ENCODE measurements at regions not wholly inside any gene's neighbourhood (a gene's known extent, or its start where the extent isn't known, plus 50 kb on each side); places are given as distances from the start of the nearest gene placed in this dataset.
"Not testable (repeated sequence)": the region's sequence is repeated elsewhere in the genome, so short reads cannot be mapped to it uniquely, and the experiment has no call there.

DNA sequence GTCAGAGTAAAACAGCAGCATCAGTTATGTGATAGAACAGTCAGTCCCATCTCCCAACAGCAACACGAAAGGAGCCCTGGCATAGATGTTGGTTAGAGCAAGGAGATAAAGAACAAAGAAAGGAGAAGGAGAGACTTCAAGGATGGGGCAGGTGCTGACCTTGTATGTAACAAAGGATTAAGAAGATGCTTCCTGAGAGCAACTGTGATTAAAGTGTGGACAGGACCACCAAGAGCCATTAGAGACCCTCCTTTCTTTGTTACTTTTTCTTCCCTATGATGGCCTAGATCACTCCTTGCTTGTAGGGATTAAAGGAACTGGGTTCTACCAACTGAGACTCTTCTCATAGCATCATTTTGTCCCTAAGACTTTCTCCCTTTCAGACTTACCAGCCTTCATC lies 75.2 kb upstream of the GPR6 start:
- no peak for TF ChIP-seq CTCF (IDR thresholded peaks at IDR 0.05; ENCODE audit: control extremely low read depth, extremely low read depth)
- whole genome bisulfite sequencing, 2 donors, result 84 to 93% methylated on average over 1 of the region's 1 CpG
- no peaks in the 10 kb centered on the region for H3K4me1 ChIP-seq (ENCODE audit: control insufficient read depth in 5 of 5, insufficient read depth in 5 of 5, low read length in 5 of 5)
- no peak overlapping the region for H3K27ac ChIP-seq (ENCODE audit: low read depth in 1 of 2, low read length in 1 of 2)
- ATAC-seq (ENCODE audit: insufficient read depth, low FRiP score), result no peak
- H3K9ac ChIP-seq (ENCODE audit: insufficient read depth in 1 of 2, low read length in 2 of 2), result no peak overlapping the region
- no peak for DNase-seq
- H3K36me3 ChIP-seq (ENCODE audit: control insufficient read depth in 4 of 4, insufficient read depth in 4 of 4, low read length in 4 of 4), result no peaks in the 10 kb centered on the region
- no peak overlapping the region for H3K4me3 ChIP-seq
- H3K9me3 ChIP-seq (ENCODE audit: control insufficient read depth in 4 of 4, insufficient read depth in 3 of 4, low read length in 3 of 4), result peaks cover 0 to under 1% (median 0%) of the 10 kb centered on the region in 4 donors
- H3K27me3 ChIP-seq (ENCODE audit: control insufficient read depth in 3 of 3, insufficient read depth in 3 of 3, low read length in 2 of 3), result no peaks in the 10 kb centered on the region

GRCh38 chr6:109910571-109910970 lies 67.5 kb upstream of the GPR6 start:
- Histone ChIP-seq H3K4me3 (no peak overlapping the region), H3K4me1 (ENCODE audit: control insufficient read depth in 5 of 5, insufficient read depth in 5 of 5, low read length in 5 of 5) (peaks cover 0 to 3% (median 0%) of the 10 kb centered on the region in 5 donors), H3K9me3 (ENCODE audit: control insufficient read depth in 4 of 4, insufficient read depth in 3 of 4, low read length in 3 of 4) (no peaks in the 10 kb centered on the region), H3K9ac (ENCODE audit: insufficient read depth in 1 of 2, low read length in 2 of 2) (no peak overlapping the region), H3K27me3 (ENCODE audit: control insufficient read depth in 3 of 3, insufficient read depth in 3 of 3, low read length in 2 of 3) (no peaks in the 10 kb centered on the region), H3K36me3 (ENCODE audit: control insufficient read depth in 4 of 4, insufficient read depth in 4 of 4, low read length in 4 of 4) (no peaks in the 10 kb centered on the region), H3K27ac (ENCODE audit: low read depth in 1 of 2, low read length in 1 of 2) (no peak overlapping the region)
- WGBS, 2 donors, result 64 to 86% methylated on average over 1 of the region's 1 CpG
- DNase-seq (no peak), ATAC-seq (ENCODE audit: insufficient read depth, low FRiP score) (no peak)
- no peak for TF ChIP-seq CTCF (IDR thresholded peaks at IDR 0.05; ENCODE audit: control extremely low read depth, extremely low read depth)

DNA sequence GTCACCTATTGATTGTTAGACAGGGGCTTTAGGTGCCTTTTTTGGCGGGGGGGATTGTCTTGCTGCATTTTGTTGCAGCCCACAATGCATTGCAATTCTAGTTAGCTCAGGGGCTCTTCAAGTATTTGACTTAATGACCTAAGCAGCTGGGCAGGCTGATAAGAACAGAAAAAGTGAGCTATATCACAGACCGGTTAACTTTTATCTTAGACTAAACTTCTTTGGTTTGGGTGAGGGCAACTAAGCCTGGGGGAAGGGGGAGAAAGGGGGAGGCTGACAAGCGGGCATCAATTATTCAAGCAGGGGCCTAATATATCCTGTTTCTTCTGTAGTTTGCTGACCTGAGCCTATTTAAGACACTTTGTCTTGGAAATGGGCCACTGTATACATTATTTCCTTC lies 66.0 kb upstream of the GPR6 start:
- H3K9me3 ChIP-seq (ENCODE audit: control insufficient read depth in 4 of 4, insufficient read depth in 3 of 4, low read length in 3 of 4), result no peaks in the 10 kb centered on the region
- H3K9ac ChIP-seq (ENCODE audit: insufficient read depth in 1 of 2, low read length in 2 of 2), result no peak overlapping the region
- peak in 1 of 3 donors; percentile 24 for DNase-seq
- no peak for ATAC-seq (ENCODE audit: insufficient read depth, low FRiP score)
- TF ChIP-seq CTCF (IDR thresholded peaks at IDR 0.05; ENCODE audit: control extremely low read depth, extremely low read depth), result no peak
- no peaks in the 10 kb centered on the region for H3K27me3 ChIP-seq (ENCODE audit: control insufficient read depth in 3 of 3, insufficient read depth in 3 of 3, low read length in 2 of 3)
- H3K36me3 ChIP-seq (ENCODE audit: control insufficient read depth in 4 of 4, insufficient read depth in 4 of 4, low read length in 4 of 4), result no peaks in the 10 kb centered on the region
- WGBS, 2 donors, result 41 to 60% methylated on average over 3 of the region's 3 CpGs
- H3K4me1 ChIP-seq (ENCODE audit: control insufficient read depth in 5 of 5, insufficient read depth in 5 of 5, low read length in 5 of 5), result peaks cover 0 to 3% (median 0%) of the 10 kb centered on the region in 5 donors
- no peak overlapping the region for H3K27ac ChIP-seq (ENCODE audit: low read depth in 1 of 2, low read length in 1 of 2)
- no peak overlapping the region for H3K4me3 ChIP-seq

DNA sequence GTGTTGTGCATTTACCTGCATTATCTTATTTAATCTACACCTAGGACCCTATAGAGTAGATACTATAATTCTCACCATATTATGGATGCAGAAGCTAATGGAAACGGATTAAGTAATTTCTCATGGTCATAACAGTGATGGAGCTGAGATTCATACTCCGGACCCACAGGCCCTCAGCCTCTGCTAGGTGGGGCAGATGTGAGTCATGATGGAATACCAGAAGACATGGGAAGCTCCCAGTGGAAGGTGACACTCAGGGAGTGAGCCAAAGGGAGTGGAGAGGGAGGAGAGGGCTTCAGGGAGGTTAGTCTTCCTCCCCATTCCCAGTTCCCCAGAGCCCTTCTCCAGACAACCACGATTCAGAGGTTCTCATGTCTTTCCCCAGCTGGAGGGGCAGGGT lies 65.2 kb upstream of the GPR6 start:
- no peak overlapping the region for H3K9ac ChIP-seq (ENCODE audit: insufficient read depth in 1 of 2, low read length in 2 of 2)
- no peak for TF ChIP-seq CTCF (IDR thresholded peaks at IDR 0.05; ENCODE audit: control extremely low read depth, extremely low read depth)
- H3K27me3 ChIP-seq (ENCODE audit: control insufficient read depth in 3 of 3, insufficient read depth in 3 of 3, low read length in 2 of 3), result no peaks in the 10 kb centered on the region
- H3K4me3 ChIP-seq, result no peak overlapping the region
- no peak overlapping the region for H3K27ac ChIP-seq (ENCODE audit: low read depth in 1 of 2, low read length in 1 of 2)
- DNase-seq (no peak), ATAC-seq (ENCODE audit: insufficient read depth, low FRiP score) (no peak)
- H3K36me3 ChIP-seq (ENCODE audit: control insufficient read depth in 4 of 4, insufficient read depth in 4 of 4, low read length in 4 of 4), result no peaks in the 10 kb centered on the region
- H3K9me3 ChIP-seq (ENCODE audit: control insufficient read depth in 4 of 4, insufficient read depth in 3 of 4, low read length in 3 of 4), result no peaks in the 10 kb centered on the region
- peaks cover 0 to 3% (median 0%) of the 10 kb centered on the region in 5 donors for H3K4me1 ChIP-seq (ENCODE audit: control insufficient read depth in 5 of 5, insufficient read depth in 5 of 5, low read length in 5 of 5)
- WGBS, 2 donors, result 77 to 98% methylated on average over 3 of the region's 3 CpGs

GRCh38 chr6:109915748-109916147 lies 62.4 kb upstream of the GPR6 start:
- H3K9ac ChIP-seq (ENCODE audit: insufficient read depth in 1 of 2, low read length in 2 of 2); H3K9me3 ChIP-seq (ENCODE audit: control insufficient read depth in 4 of 4, insufficient read depth in 3 of 4, low read length in 3 of 4); H3K36me3 ChIP-seq (ENCODE audit: control insufficient read depth in 4 of 4, insufficient read depth in 4 of 4, low read length in 4 of 4); H3K27ac ChIP-seq (ENCODE audit: low read depth in 1 of 2, low read length in 1 of 2); DNase-seq; H3K4me1 ChIP-seq (ENCODE audit: control insufficient read depth in 5 of 5, insufficient read depth in 5 of 5, low read length in 5 of 5); H3K4me3 ChIP-seq; ATAC-seq (ENCODE audit: insufficient read depth, low FRiP score); H3K27me3 ChIP-seq (ENCODE audit: control insufficient read depth in 3 of 3, insufficient read depth in 3 of 3, low read length in 2 of 3): not testable (repeated sequence)
- 89 to 95% methylated on average over 1 of the region's 1 CpG for WGBS, 2 donors
